H1 (cell line): ENCODE measurements at regions not wholly inside any gene's neighbourhood (a gene's known extent, or its start where the extent isn't known, plus 50 kb on each side); places are given as distances from the start of the nearest gene placed in this dataset.

Experiments used
- CTCF ChIA-PET: fragments of 300-600 bp; sonication (Branson Sonifier 250); formaldehyde crosslinking; loops from one replicate; lab custom pipeline; 2021; ENCODE audit not compliant: partially characterized antibody; lab: Charles Lee
- POLR2A ChIA-PET: fragments of 300-600 bp; sonication (Branson Sonifier 250); formaldehyde crosslinking; loops from one replicate; lab custom pipeline; 2021; ENCODE audit warnings: inconsistent platforms; ENCODE audit not compliant: partially characterized antibody; lab: Charles Lee
- DNase-seq, 2 experiments: peaks; one replicate each; pipeline versions ENCODE4 v3.0.0 to v3.0.0-alpha.2; 2010 to 2022; ENCODE audit warnings: low spot score in 2 of 2, low read depth in 1 of 2, mixed read lengths in 1 of 2
- FAIRE-seq: peaks from 2 replicates; lab custom pipeline; 2011; peaks lifted over from hg19 to GRCh38; lab: Jason Lieb, UNC
- H2AFZ ChIP-seq: 2 replicates; pipeline ENCODE4 v1.8.1; 2012; ENCODE audit warnings: low read length, inconsistent platforms
- H2AK5ac ChIP-seq: 2 replicates; pipeline ENCODE4 v1.6.1; 2013; ENCODE audit warnings: low read depth, low read length
- H2BK120ac ChIP-seq: replicated peaks from 2 replicates; pipeline ENCODE3; 2013; ENCODE audit warnings: low read depth, low read length, inconsistent platforms
- H2BK12ac ChIP-seq: 2 replicates; pipeline ENCODE4 v1.6.1; 2013; ENCODE audit warnings: low read depth, low read length
- H2BK15ac ChIP-seq: 2 replicates; pipeline ENCODE4 v1.6.1; 2013; ENCODE audit warnings: low read length
- H2BK20ac ChIP-seq: 2 replicates; pipeline ENCODE4 v1.6.1; 2013; ENCODE audit warnings: low read length
- H2BK5ac ChIP-seq: 2 replicates; pipeline ENCODE4 v1.6.1; 2013; ENCODE audit warnings: low read depth, low read length
- H3K14ac ChIP-seq: 2 replicates; pipeline ENCODE4 v1.6.1; 2013; ENCODE audit warnings: inconsistent platforms; ENCODE audit not compliant: insufficient read length
- H3K18ac ChIP-seq: 2 replicates; pipeline ENCODE4 v1.6.1; 2013; ENCODE audit warnings: low read length; ENCODE audit errors: extremely low read depth
- H3K23ac ChIP-seq: 2 replicates; pipeline ENCODE4 v1.6.1; 2013; ENCODE audit warnings: inconsistent platforms; ENCODE audit not compliant: insufficient read length
- H3K23me2 ChIP-seq: 2 replicates; pipeline ENCODE4 v1.6.1; 2013; ENCODE audit warnings: low read depth, low read length
- H3K27ac ChIP-seq: 2 replicates; pipeline ENCODE4 v1.6.1; 2011; ENCODE audit warnings: low read depth, low read length, inconsistent platforms
- H3K27me3 ChIP-seq, 4 experiments: replicated peaks in 1 of 4; 1 replicate in 1 of 4; 2 replicates in 3 of 4; pipeline versions ENCODE4 v1.6.1 to v1.8.1; 2011 to 2013; ENCODE audit warnings: low read length in 3 of 4, mild to moderate bottlenecking in 3 of 4, inconsistent platforms in 2 of 4, mixed read lengths in 2 of 4, moderate library complexity in 1 of 4; ENCODE audit not compliant: control insufficient read depth in 3 of 4, insufficient read depth in 3 of 4; ENCODE audit errors: extremely low read depth in 1 of 4
- H3K36me3 ChIP-seq, 4 experiments: 2 replicates each; pipeline versions ENCODE4 v1.6.1 to v1.8.1; 2011 to 2013; ENCODE audit warnings: mild to moderate bottlenecking in 4 of 4, low read length in 3 of 4, moderate library complexity in 2 of 4, control low read depth in 1 of 4, inconsistent platforms in 1 of 4; ENCODE audit not compliant: insufficient read depth in 4 of 4, control insufficient read depth in 2 of 4
- H3K4ac ChIP-seq: replicated peaks from 2 replicates; pipeline ENCODE3; 2013; ENCODE audit warnings: low read length, low read depth, mixed read lengths, inconsistent platforms; ENCODE audit not compliant: insufficient read length
- H3K4me1 ChIP-seq, 4 experiments: replicated peaks in 1 of 4; 1 replicate in 1 of 4; 2 replicates in 3 of 4; pipeline versions ENCODE4 v1.6.1 to v1.8.1; 2011 to 2013; ENCODE audit warnings: low read length in 3 of 4, inconsistent platforms in 2 of 4, mixed read lengths in 1 of 4; ENCODE audit not compliant: insufficient read depth in 4 of 4, control insufficient read depth in 3 of 4
- H3K4me2 ChIP-seq, 2 experiments: 2 replicates each; pipeline versions ENCODE4 v1.6.1 to v1.8.1; 2011 to 2013; ENCODE audit warnings: low read depth in 2 of 2, low read length in 2 of 2, control low read depth in 1 of 2, inconsistent platforms in 1 of 2, mild to moderate bottlenecking in 1 of 2; ENCODE audit not compliant: insufficient read depth in 1 of 2
- H3K4me3 ChIP-seq, 4 experiments: fragments of 200-600, 300-600 bp in 1 of 4; sonication (generic), shearing (Covaris generic), sonication (Bioruptor Twin) in 1 of 4; 2 replicates each; pipeline versions ENCODE4 v1.5.1 to v1.8.1; 2011 to 2016; ENCODE audit warnings: low read length in 4 of 4, low read depth in 3 of 4, control low read depth in 2 of 4, inconsistent platforms in 2 of 4, mild to moderate bottlenecking in 2 of 4, mixed read lengths in 1 of 4, moderate library complexity in 1 of 4; ENCODE audit not compliant: insufficient read depth in 2 of 4; ENCODE audit errors: extremely low read depth in 1 of 4
- H3K56ac ChIP-seq: replicated peaks from 2 replicates; pipeline ENCODE3; 2013; ENCODE audit warnings: low read depth, mild to moderate bottlenecking, mixed read lengths, low read length, inconsistent platforms; ENCODE audit not compliant: insufficient read length
- H3K79me1 ChIP-seq: 2 replicates; pipeline ENCODE4 v1.6.1; 2013; ENCODE audit warnings: low read depth, low read length, control low read depth
- H3K79me2 ChIP-seq, 2 experiments: 2 replicates each; pipeline versions ENCODE4 v1.6.1 to v1.8.1; 2012 to 2013; ENCODE audit warnings: low read length in 2 of 2, mild to moderate bottlenecking in 2 of 2, inconsistent platforms in 1 of 2; ENCODE audit not compliant: insufficient read depth in 2 of 2, control insufficient read depth in 1 of 2
- H3K9ac ChIP-seq, 4 experiments: replicated peaks in 1 of 4; 1 replicate in 1 of 4; 2 replicates in 3 of 4; pipeline versions ENCODE4 v1.6.1 to v1.8.1; 2011 to 2013; ENCODE audit warnings: low read depth in 3 of 4, low read length in 3 of 4, control low read depth in 2 of 4, mild to moderate bottlenecking in 2 of 4, moderate library complexity in 2 of 4, inconsistent platforms in 1 of 4; ENCODE audit errors: extremely low read depth in 1 of 4
- H3K9me3 ChIP-seq, 2 experiments: 2 replicates each; pipeline versions ENCODE4 v1.6.1 to v1.8.1; 2012 to 2013; ENCODE audit warnings: mild to moderate bottlenecking in 2 of 2, moderate library complexity in 2 of 2, control low read depth in 1 of 2, inconsistent platforms in 1 of 2, low read depth in 1 of 2, low read length in 1 of 2, mixed read lengths in 1 of 2; ENCODE audit not compliant: insufficient read depth in 2 of 2
- H4K20me1 ChIP-seq, 2 experiments: replicated peaks in 1 of 2; 2 replicates each; pipeline versions ENCODE3 to v1.8.1; 2011 to 2013; ENCODE audit warnings: inconsistent platforms in 2 of 2, low read length in 2 of 2, mild to moderate bottlenecking in 1 of 2; ENCODE audit not compliant: insufficient read depth in 2 of 2, control insufficient read depth in 1 of 2
- H4K5ac ChIP-seq: 2 replicates; pipeline ENCODE4 v1.6.1; 2013; ENCODE audit warnings: low read length, low read depth, mixed read lengths, inconsistent platforms; ENCODE audit not compliant: insufficient read length
- H4K8ac ChIP-seq: 2 replicates; pipeline ENCODE4 v1.8.0; 2013; ENCODE audit warnings: mild to moderate bottlenecking, moderate library complexity, low read length, inconsistent platforms; ENCODE audit not compliant: insufficient read depth; ENCODE audit errors: extremely low read depth
- H4K91ac ChIP-seq: replicated peaks from 2 replicates; pipeline ENCODE3; 2013; ENCODE audit warnings: low read length, mixed read lengths, inconsistent platforms; ENCODE audit not compliant: insufficient read length
- CBX8 ChIP-seq: fragments of 300-800, 300-1000 bp; sonication (generic); IDR thresholded peaks from 2 replicates; pipeline ENCODE4 v1.7.1; 2016; ENCODE audit warnings: low read depth, low read length, borderline replicate concordance
- CREB1 ChIP-seq: IDR thresholded peaks from 2 replicates; pipeline ENCODE4 v1.6.1; 2012; ENCODE audit warnings: inconsistent platforms
- EP300 ChIP-seq, 2 experiments: IDR thresholded peaks; 1 replicate in 1 of 2; 2 replicates in 1 of 2; pipeline ENCODE4 v1.6.1; 2011 to 2012; ENCODE audit warnings: low read depth in 2 of 2, low read length in 2 of 2, mild to moderate bottlenecking in 2 of 2, borderline replicate concordance in 1 of 2, inconsistent platforms in 1 of 2, moderate library complexity in 1 of 2
- KDM4A ChIP-seq: IDR thresholded peaks from one replicate; pipeline ENCODE4 v1.7.1; 2012; ENCODE audit warnings: low read depth, mild to moderate bottlenecking, moderate library complexity, low read length, inconsistent platforms; ENCODE audit not compliant: severe bottlenecking
- NRF1 ChIP-seq: IDR thresholded peaks from 2 replicates; pipeline ENCODE4 v1.6.1; 2011; ENCODE audit warnings: mild to moderate bottlenecking, low read depth, low read length, improper control_type of control experiment
- POLR2A ChIP-seq, 2 experiments: IDR thresholded peaks; 1 replicate in 1 of 2; 2 replicates in 1 of 2; pipeline ENCODE4 v1.6.1; 2011; ENCODE audit warnings: low read depth in 2 of 2, low read length in 2 of 2, mild to moderate bottlenecking in 2 of 2; ENCODE audit errors: control extremely low read depth in 1 of 2
- RBBP5 ChIP-seq: IDR thresholded peaks from 2 replicates; pipeline ENCODE4 v1.7.1; 2012; ENCODE audit warnings: low read depth, mild to moderate bottlenecking, inconsistent platforms, low read length, moderate library complexity, borderline replicate concordance
- RNF2 ChIP-seq: fragments of 200-900, 300-1000 bp; sonication (generic); IDR thresholded peaks from 2 replicates; pipeline ENCODE4 v1.7.1; 2016; ENCODE audit warnings: borderline replicate concordance, low read depth, mild to moderate bottlenecking, antibody characterized with exemption, low read length; ENCODE audit not compliant: poor library complexity, severe bottlenecking; ENCODE audit errors: missing control alignments
- SP4 ChIP-seq: IDR thresholded peaks from 2 replicates; pipeline ENCODE4 v1.6.1; 2012; ENCODE audit warnings: low read length, inconsistent platforms
- USF2 ChIP-seq: IDR thresholded peaks from 2 replicates; pipeline ENCODE4 v1.6.1; 2011; ENCODE audit warnings: low read length, improper control_type of control experiment
- ZNF274 ChIP-seq: IDR thresholded peaks from 2 replicates; pipeline ENCODE4 v1.7.0; 2012; ENCODE audit warnings: low read length, borderline replicate concordance; ENCODE audit errors: extremely low read depth
- WGBS, 2 experiments: shearing (Covaris generic) in 1 of 2; methylation state at CpG; one replicate each; pipeline versions ENCODE4 v1.1.6 to v1.1.7; 2013 to 2015; ENCODE audit warnings: low lambda C conversion rate in 2 of 2, mixed read lengths in 2 of 2, inconsistent platforms in 1 of 2, low coverage in 1 of 2, missing lambda C conversion rate in 1 of 2; ENCODE audit not compliant: insufficient replicate concordance in 2 of 2, insufficient coverage in 1 of 2, insufficient read length in 1 of 2; ENCODE audit errors: extremely low coverage in 1 of 2, missing lambda C conversion rate in 1 of 2; 5-methylcytosine and 5-hydroxymethylcytosine counted together
- TF ChIP-seq, protein P1 (sequence below): IDR thresholded peaks from 2 replicates; pipeline ENCODE4 v1.6.1; 2011; ENCODE audit warnings: low read depth, mild to moderate bottlenecking, low read length; ENCODE audit not compliant: insufficient read depth

GRCh38 chr6:15014958-15015357 is 230.9 kb upstream of the JARID2 start:
- Histone ChIP-seq H2AFZ (no peak overlapping the region), H3K18ac (no peak overlapping the region), H2BK15ac (no peak overlapping the region), H3K79me1 (peaks cover 6% of the 10 kb centered on the region; the same call in 1 of the 2 replicates), H4K91ac (no peak overlapping the region), H3K27ac (no peak overlapping the region), H3K4me2 (no peak overlapping the region), H3K79me2 (peaks cover 10 to 32% of the 10 kb centered on the region in 2 experiments), H3K9me3 (no peaks in the 10 kb centered on the region), H2AK5ac (no peak overlapping the region), H2BK120ac (no peak overlapping the region), H3K4me3 (no peak overlapping the region), H4K8ac (no peak overlapping the region), H2BK12ac (no peak overlapping the region), H4K20me1 (no peaks in the 10 kb centered on the region), H3K23me2 (no peaks in the 10 kb centered on the region), H2BK5ac (no peak overlapping the region), H3K14ac (no peak overlapping the region), H3K4ac (no peak overlapping the region), H3K4me1 (peaks cover 0 to 11% (median 5%) of the 10 kb centered on the region in 4 experiments; a peak in 5 of 7 replicates), H3K56ac (no peak overlapping the region), H3K9ac (no peak overlapping the region), H2BK20ac (no peak overlapping the region), H3K36me3 (peaks cover 0 to 22% (median 1%) of the 10 kb centered on the region in 4 experiments; a peak in 2 of 8 replicates), H4K5ac (no peak overlapping the region), H3K27me3 (no peaks in the 10 kb centered on the region), H3K23ac (no peak overlapping the region)
- CTCF ChIA-PET, result no interaction called here
- WGBS, 2 experiments, result 95% methylated on average over 1 of the region's 1 CpG; no CpG with 5 or more reads in 1 of the 2 experiments
- no peak for FAIRE-seq
- DNase-seq, result no peak
- POLR2A ChIA-PET, result interaction anchor here (0.7 kb wide), 1 partner anchor 363 kb away, joined by 3 read pairs; no protein-coding TSS in a partner anchor
- no peak for TF ChIP-seq CREB1
- no peak for TF ChIP-seq USF2
- TF ChIP-seq EP300 (IDR thresholded peaks at IDR 0.05; ENCODE audit: borderline replicate concordance in 1 of 2, low read depth in 2 of 2, low read length in 2 of 2), result no peak
- TF ChIP-seq ZNF274, result no peak
- TF ChIP-seq POLR2A (IDR thresholded peaks at IDR 0.05; ENCODE audit: control extremely low read depth in 1 of 2, low read depth in 2 of 2, low read length in 2 of 2), result no peak
- no peak for TF ChIP-seq RNF2
- TF ChIP-seq, protein P1, sequence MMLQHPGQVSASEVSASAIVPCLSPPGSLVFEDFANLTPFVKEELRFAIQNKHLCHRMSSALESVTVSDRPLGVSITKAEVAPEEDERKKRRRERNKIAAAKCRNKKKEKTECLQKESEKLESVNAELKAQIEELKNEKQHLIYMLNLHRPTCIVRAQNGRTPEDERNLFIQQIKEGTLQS, result no peak
- no peak for TF ChIP-seq NRF1
- no peak for TF ChIP-seq KDM4A
- no peak for TF ChIP-seq SP4
- TF ChIP-seq RBBP5, result no peak
- TF ChIP-seq CBX8, result no peak
